Stimulated activated effector memory CD8-positive, alpha-beta T cell treated with anti-CD3 and anti-CD28 coated beads, Interleukin-12 subunit alpha, Interleukin-12 subunit beta, amount 100 ng/mL, for 72 hours (primary cell): ENCODE measurements at regions not wholly inside any gene's neighbourhood (a gene's known extent, or its start where the extent isn't known, plus 50 kb on each side); places are given as distances from the start of the nearest gene placed in this dataset.

Experiments used
- ATAC-seq: fragments of 150-1000 bp; cut with Tn5 transposase; 2 replicates; pipeline ENCODE4 v1.10.0; 2021
- DNase-seq, 2 donors: peaks; one replicate each; pipeline ENCODE4 v3.0.0; 2021 to 2022; ENCODE audit warnings: low spot score in 2 of 2
- H3K27ac Mint-ChIP-seq: one replicate; pipeline ENCODE4 v1.8.0; 2022; ENCODE audit warnings: mild to moderate bottlenecking, mixed read lengths
- H3K36me3 Mint-ChIP-seq: one replicate; pipeline ENCODE4 v1.8.0; 2022; ENCODE audit warnings: mild to moderate bottlenecking, mixed read lengths
- H3K4me1 Mint-ChIP-seq: one replicate; pipeline ENCODE4 v1.8.0; 2022; ENCODE audit warnings: mixed read lengths
- H3K4me3 Mint-ChIP-seq: one replicate; pipeline ENCODE4 v1.8.0; 2022; ENCODE audit warnings: mild to moderate bottlenecking, mixed read lengths
- H3K9me3 Mint-ChIP-seq: one replicate; pipeline ENCODE4 v1.8.0; 2022; ENCODE audit warnings: mixed read lengths

GRCh38 chr12:115506822-115507559, 770.5 kb downstream of the MED13L start:
- no peaks in the 10 kb centered on the region for H3K4me1 Mint-ChIP-seq
- H3K27ac Mint-ChIP-seq: no peak overlapping the region
- H3K4me3 Mint-ChIP-seq: no peak overlapping the region
- no peak for DNase-seq
- H3K36me3 Mint-ChIP-seq: no peaks in the 10 kb centered on the region
- peaks cover 26% of the 10 kb centered on the region for H3K9me3 Mint-ChIP-seq
- ATAC-seq: no peak

GRCh38 chr12:115504306-115505290, 772.9 kb downstream of the MED13L start:
- H3K4me1 Mint-ChIP-seq: no peaks in the 10 kb centered on the region
- no peak overlapping the region for H3K4me3 Mint-ChIP-seq
- peaks cover 19% of the 10 kb centered on the region for H3K9me3 Mint-ChIP-seq
- H3K27ac Mint-ChIP-seq: no peak overlapping the region
- H3K36me3 Mint-ChIP-seq: no peaks in the 10 kb centered on the region
- DNase-seq: no peak
- no peak for ATAC-seq

- ATAC-seq: no peak
- H3K4me1 Mint-ChIP-seq: no peaks in the 10 kb centered on the region
- no peaks in the 10 kb centered on the region for H3K36me3 Mint-ChIP-seq
- peaks cover 15% of the 10 kb centered on the region for H3K9me3 Mint-ChIP-seq
- no peak overlapping the region for H3K27ac Mint-ChIP-seq
- DNase-seq: no peak
- H3K4me3 Mint-ChIP-seq: no peak overlapping the region
These were observed 776.6 kb downstream of the MED13L start for GRCh38 chr12:115500872-115501271.

- ATAC-seq (no peak), DNase-seq (no peak)
- no peak overlapping the region for H3K4me3 Mint-ChIP-seq
- H3K27ac Mint-ChIP-seq: no peak overlapping the region
- no peaks in the 10 kb centered on the region for H3K36me3 Mint-ChIP-seq
- no peaks in the 10 kb centered on the region for H3K4me1 Mint-ChIP-seq
- peaks cover 5% of the 10 kb centered on the region for H3K9me3 Mint-ChIP-seq
These were observed 782.2 kb downstream of the MED13L start for GRCh38 chr12:115495300-115495699.

- ATAC-seq (no peak), DNase-seq (no peak)
- H3K27ac Mint-ChIP-seq: no peak overlapping the region
- H3K4me3 Mint-ChIP-seq: no peak overlapping the region
- H3K9me3 Mint-ChIP-seq: peaks cover 5% of the 10 kb centered on the region
- no peaks in the 10 kb centered on the region for H3K4me1 Mint-ChIP-seq
- H3K36me3 Mint-ChIP-seq: no peaks in the 10 kb centered on the region
These were observed 784.9 kb downstream of the MED13L start for GRCh38 chr12:115492553-115492952.

- DNase-seq: no peak
- Mint-ChIP-seq H3K4me1 (no peaks in the 10 kb centered on the region), H3K4me3 (no peak overlapping the region), H3K9me3 (peaks cover 3% of the 10 kb centered on the region), H3K36me3 (no peaks in the 10 kb centered on the region), H3K27ac (no peak overlapping the region)
- ATAC-seq: no peak
These were observed 785.8 kb downstream of the MED13L start for GRCh38 chr12:115491511-115492250.

- Mint-ChIP-seq H3K4me3 (no peak overlapping the region), H3K4me1 (no peaks in the 10 kb centered on the region), H3K27ac (no peak overlapping the region), H3K36me3 (no peaks in the 10 kb centered on the region), H3K9me3 (peaks cover 4% of the 10 kb centered on the region)
- ATAC-seq (no peak), DNase-seq (no peak)
These were observed 788.2 kb downstream of the MED13L start for GRCh38 chr12:115489253-115489652.

- no peak overlapping the region for H3K27ac Mint-ChIP-seq
These were observed 791.5 kb downstream of the MED13L start for GRCh38 chr12:115485967-115486366.

GRCh38 chr12:115485503-115485902, 792.0 kb downstream of the MED13L start:
- Mint-ChIP-seq H3K4me1 (no peaks in the 10 kb centered on the region), H3K9me3 (peaks cover 5% of the 10 kb centered on the region), H3K36me3 (no peaks in the 10 kb centered on the region), H3K27ac (no peak overlapping the region), H3K4me3 (no peak overlapping the region)
- DNase-seq: no peak
- ATAC-seq: no peak

More at GRCh38 chr12:115485967-115486366, 791.5 kb downstream of the MED13L start:
- H3K36me3 Mint-ChIP-seq: no peaks in the 10 kb centered on the region
- no peaks in the 10 kb centered on the region for H3K4me1 Mint-ChIP-seq
- H3K4me3 Mint-ChIP-seq: no peak overlapping the region
- ATAC-seq: no peak
- H3K9me3 Mint-ChIP-seq: peaks cover 2% of the 10 kb centered on the region
- DNase-seq: no peak

- no peaks in the 10 kb centered on the region for H3K36me3 Mint-ChIP-seq
- no peak overlapping the region for H3K4me3 Mint-ChIP-seq
- no peak overlapping the region for H3K27ac Mint-ChIP-seq
- ATAC-seq (no peak), DNase-seq (no peak)
- no peaks in the 10 kb centered on the region for H3K4me1 Mint-ChIP-seq
- peaks cover 8% of the 10 kb centered on the region for H3K9me3 Mint-ChIP-seq
These were observed 794.5 kb downstream of the MED13L start for GRCh38 chr12:115482943-115483342.

- Mint-ChIP-seq H3K27ac (no peak overlapping the region), H3K36me3 (no peaks in the 10 kb centered on the region), H3K4me3 (no peak overlapping the region), H3K4me1 (no peaks in the 10 kb centered on the region), H3K9me3 (peaks cover 7% of the 10 kb centered on the region)
- DNase-seq (no peak), ATAC-seq (no peak)
These were observed 796.4 kb downstream of the MED13L start for GRCh38 chr12:115481141-115481540.

- no peak overlapping the region for H3K4me3 Mint-ChIP-seq
- no peaks in the 10 kb centered on the region for H3K36me3 Mint-ChIP-seq
- ATAC-seq: no peak
- no peak for DNase-seq
- H3K27ac Mint-ChIP-seq: no peak overlapping the region
- peaks cover 6% of the 10 kb centered on the region for H3K9me3 Mint-ChIP-seq
- no peaks in the 10 kb centered on the region for H3K4me1 Mint-ChIP-seq
These were observed 794.5 kb upstream of the TBX3 start for GRCh38 chr12:115478505-115478904.

GRCh38 chr12:115474539-115475353, 790.8 kb upstream of the TBX3 start:
- ATAC-seq (no peak), DNase-seq (no peak)
- H3K4me3 Mint-ChIP-seq: no peak overlapping the region
- H3K27ac Mint-ChIP-seq: no peak overlapping the region
- no peaks in the 10 kb centered on the region for H3K4me1 Mint-ChIP-seq
- H3K36me3 Mint-ChIP-seq: no peaks in the 10 kb centered on the region
- H3K9me3 Mint-ChIP-seq: peaks cover 6% of the 10 kb centered on the region

- Mint-ChIP-seq H3K4me1 (no peaks in the 10 kb centered on the region), H3K9me3 (peaks cover 3% of the 10 kb centered on the region), H3K36me3 (no peaks in the 10 kb centered on the region), H3K27ac (no peak overlapping the region), H3K4me3 (no peak overlapping the region)
- no peak for ATAC-seq
- DNase-seq: no peak
These were observed 789.4 kb upstream of the TBX3 start for GRCh38 chr12:115473257-115473956.
